ENCODE measurements at regions not wholly inside any gene's neighbourhood (a gene's known extent, or its start where the extent isn't known, plus 50 kb on each side); places are given as distances from the start of the nearest gene placed in this dataset.
"Not testable (repeated sequence)": the region's sequence is repeated elsewhere in the genome, so short reads cannot be mapped to it uniquely, and the experiment has no call there.

GRCh38 chr14:105765072-105765825, 238.9 kb downstream of the TMEM121 start:
- not testable (repeated sequence) for DNase-seq

- no peak for DNase-seq
Observed at GRCh38 chr14:105765893-105766614, 239.7 kb downstream of the TMEM121 start.

GRCh38 chr14:105767315-105767714, 240.9 kb downstream of the TMEM121 start:
- no peak for DNase-seq

DNA sequence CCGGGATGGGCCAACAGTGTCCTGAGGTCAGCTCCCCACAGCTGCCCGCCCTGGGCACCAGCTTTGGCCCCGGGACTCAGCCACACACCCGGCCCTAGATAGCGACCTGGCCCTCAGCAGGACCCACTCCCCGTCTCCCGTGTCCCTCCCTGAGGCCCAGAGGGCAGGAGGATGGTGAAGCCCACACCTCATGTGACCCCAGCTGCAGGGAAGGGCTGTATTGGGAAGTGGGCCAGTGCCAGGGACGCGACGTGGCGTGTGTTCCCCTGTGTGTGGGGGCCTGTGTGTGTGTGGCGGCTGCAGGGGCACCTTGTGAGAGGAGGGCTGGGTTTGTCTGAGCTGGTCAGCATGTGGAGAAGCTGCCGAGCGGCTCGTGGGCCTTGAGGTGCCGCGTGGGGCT, 241.7 kb downstream of the TMEM121 start:
- DNase-seq, result not testable (repeated sequence)

GRCh38 chr14:105769061-105769730, 242.8 kb downstream of the TMEM121 start:
- not testable (repeated sequence) for DNase-seq

GRCh38 chr14:105770619-105771216, 244.3 kb downstream of the TMEM121 start:
- not testable (repeated sequence) for DNase-seq

DNA sequence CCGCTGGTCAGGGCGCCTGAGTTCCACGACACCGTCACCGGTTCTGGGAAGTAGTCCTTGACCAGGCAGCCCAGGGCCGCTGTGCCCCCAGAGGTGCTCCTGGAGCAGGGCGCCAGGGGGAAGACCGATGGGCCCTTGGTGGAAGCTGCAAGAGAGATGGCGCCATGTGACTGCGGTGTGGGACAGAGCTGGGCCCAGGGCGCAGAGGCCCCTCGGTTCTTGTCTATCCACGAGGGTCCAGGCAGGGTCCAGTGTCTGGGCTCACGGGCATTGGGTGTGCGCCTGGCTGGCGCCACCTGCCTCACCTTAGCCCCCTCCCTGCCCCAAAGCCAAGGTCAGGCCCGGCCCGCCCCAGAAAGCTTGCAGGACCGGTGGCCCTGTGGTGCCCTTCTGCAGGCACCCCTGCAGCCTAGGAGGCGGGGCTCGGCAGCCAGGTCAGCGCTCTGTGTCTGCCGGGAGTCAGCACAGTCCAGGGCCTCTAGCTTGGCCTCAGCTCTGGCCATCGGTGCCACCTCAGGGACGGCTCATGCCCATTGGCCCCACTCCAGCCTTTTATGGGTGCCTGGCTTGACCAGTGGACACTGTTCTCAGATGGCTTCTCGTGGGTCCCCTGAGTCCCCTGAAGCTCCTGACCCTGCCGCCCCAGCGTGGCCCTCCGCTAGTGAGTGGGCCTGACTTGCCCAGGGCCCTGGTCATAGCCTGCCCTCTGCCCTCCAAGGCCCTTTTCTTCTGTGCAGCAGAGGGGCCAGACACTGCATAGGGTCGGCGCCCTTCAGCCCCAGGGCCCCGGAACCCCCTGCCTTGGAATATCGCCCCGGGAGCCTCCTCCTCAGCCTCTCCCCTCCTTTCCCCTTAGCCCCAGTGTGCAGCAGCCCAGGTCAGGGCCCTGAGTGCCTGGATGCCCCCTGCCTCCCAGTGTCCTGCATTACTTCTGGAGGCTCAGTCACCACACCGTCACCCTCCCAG, 245.2 kb downstream of the TMEM121 start:
- not testable (repeated sequence) for DNase-seq

DNA sequence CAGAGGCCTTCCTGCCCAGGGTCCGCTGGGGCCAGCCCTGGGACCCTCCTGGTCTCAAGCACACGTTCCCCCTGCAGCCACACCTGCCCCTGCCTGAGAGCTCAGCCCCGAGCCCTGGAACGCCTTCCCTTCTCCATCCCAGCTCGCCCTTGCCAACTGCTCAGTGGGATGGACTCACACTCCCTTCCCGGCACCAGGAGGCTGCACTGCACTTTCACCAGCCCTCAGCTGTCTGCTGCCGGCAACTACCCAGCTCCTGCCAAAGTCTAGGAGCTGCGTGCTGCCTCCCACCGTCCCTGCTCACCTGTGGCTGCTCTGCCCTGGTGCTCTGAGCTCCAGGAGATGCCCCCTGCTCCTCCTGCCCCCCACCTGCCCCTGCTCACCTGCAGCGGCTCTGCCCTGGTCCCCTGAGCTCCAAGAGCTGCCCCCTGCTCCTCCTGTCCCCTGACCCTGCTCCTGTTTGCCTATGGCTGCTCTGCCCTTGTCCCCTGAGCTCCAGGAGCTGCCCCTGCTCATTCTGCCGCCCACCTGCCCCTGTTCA, 246.4 kb downstream of the TMEM121 start:
- DNase-seq, result not testable (repeated sequence)

GRCh38 chr14:105773584-105773983, 247.2 kb downstream of the TMEM121 start:
- no peak for DNase-seq

DNA sequence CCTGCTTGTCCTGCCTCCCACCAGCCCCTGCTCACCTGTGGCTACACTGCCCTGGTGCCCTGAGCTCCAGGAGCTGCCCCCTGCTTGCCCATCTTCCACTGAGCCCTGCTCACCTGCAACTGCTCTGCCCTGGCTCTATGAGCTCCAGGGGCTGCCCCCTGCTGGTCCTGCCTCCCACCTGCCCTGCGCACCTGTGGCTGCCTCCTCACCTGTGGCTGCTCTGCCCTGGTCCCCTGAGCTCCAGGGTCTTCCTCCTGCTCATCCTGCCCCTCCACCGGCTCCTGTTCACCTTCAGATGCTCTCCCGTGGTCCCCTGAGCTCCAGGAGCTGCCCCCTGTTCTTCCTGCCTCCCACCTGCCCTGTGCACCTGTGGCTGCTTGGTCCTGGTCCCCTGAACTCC, 247.6 kb downstream of the TMEM121 start:
- DNase-seq, result no peak

- DNase-seq, result not testable (repeated sequence)
Observed at GRCh38 chr14:105774585-105775348, 248.4 kb downstream of the TMEM121 start.

- DNase-seq, result not testable (repeated sequence)
Observed at GRCh38 chr14:105775349-105775923, 249.1 kb downstream of the TMEM121 start.

GRCh38 chr14:105776112-105776511, 249.7 kb downstream of the TMEM121 start:
- not testable (repeated sequence) for DNase-seq

- DNase-seq, result no peak
Observed at GRCh38 chr14:105776924-105777323, 250.5 kb downstream of the TMEM121 start.

DNA sequence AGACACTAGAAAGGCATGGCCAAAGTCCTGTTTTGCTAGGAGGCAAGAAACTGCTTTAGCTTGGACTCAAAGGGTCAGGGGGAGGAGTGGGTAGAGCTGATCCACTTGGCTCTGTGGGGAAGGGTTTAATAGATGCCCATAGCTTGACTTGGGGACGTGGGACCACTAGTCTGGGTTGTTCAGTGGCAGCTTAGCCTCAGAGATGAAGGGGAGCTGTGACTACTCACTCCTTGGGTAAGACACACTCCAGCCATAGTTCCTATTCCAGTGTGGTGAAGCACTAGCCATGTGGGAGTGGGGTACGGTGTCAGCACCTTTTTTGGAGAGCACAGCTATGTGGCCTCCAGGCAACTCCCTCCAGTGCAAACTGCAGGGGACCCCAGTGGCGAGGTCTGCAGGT, 257.3 kb downstream of the TMEM121 start:
- no peak for DNase-seq

DNA sequence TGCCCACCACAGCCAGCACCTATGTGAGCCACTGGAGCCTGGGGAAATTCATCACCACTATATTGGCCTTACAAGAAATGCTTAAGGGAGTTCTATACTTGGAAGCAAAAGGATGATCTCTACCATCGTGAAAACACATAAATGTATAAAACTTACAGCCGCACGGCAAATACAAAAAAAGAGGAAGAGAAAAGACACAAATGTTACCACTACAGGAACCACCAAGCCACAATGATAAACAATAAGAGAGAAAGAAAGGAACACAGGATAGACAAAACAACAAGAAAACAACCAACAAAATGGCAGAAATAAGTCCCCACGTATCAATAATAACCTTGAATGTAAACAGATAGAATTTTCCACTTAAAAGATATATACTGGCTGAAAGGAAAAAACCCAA, 267.5 kb downstream of the TMEM121 start:
- DNase-seq, result no peak

DNA sequence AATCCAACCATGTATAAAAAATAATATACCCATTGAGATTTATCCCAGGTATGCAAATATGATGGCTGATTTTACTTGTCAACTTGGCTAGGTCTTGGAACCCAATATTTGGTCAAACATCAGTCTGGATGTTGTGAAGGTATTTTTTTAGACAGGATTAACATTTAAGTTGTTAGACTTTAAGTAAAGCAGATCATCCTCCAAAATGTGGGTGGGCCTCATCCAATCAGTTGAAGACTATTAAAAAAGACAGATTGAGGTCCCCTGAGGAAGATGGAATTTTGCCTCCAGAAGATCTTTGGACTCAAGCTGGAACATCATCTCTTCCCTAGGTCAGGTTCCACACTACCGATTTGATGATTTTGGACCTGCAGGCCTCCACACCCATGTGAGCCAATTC, 271.2 kb downstream of the TMEM121 start:
- no peak for DNase-seq

DNA sequence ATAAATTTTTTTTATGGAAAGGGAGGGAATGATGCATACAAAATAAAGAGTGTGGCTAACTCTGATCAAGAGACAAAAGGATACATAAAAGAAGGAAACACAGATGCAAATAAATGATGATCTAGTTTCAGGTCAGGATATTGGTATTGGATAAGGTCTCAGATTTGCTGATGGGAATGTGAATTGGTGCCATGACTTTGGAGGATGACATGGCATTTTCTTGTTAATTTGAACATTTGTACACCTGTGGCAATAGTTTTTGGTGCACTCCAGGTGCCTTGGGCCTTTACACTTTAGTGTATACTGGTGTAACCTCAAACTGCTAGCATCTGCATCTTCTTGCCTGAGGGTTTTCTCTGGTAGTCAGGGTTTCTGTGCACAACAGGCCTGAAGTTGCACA, 279.3 kb downstream of the TMEM121 start:
- no peak for DNase-seq

DNA sequence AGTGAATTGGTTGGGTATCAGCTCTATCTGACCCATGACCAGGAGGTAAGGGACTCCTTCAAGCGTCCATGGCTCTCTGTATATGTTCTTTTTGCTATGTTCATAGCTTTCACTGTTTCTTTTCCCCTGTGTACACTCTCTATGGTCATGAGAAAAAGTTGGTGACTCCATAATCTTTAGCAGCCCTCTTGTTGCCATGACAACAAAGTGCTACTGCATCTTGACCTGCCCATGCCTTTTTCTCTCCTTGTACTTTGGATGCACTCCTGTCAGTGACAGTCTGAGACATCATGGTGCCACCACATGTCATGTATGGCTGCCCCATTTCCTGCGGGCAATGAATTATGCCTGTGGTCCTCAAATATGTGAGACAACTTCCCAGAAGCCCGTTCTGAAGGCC, 280.2 kb downstream of the TMEM121 start:
- no peak for DNase-seq

DNA sequence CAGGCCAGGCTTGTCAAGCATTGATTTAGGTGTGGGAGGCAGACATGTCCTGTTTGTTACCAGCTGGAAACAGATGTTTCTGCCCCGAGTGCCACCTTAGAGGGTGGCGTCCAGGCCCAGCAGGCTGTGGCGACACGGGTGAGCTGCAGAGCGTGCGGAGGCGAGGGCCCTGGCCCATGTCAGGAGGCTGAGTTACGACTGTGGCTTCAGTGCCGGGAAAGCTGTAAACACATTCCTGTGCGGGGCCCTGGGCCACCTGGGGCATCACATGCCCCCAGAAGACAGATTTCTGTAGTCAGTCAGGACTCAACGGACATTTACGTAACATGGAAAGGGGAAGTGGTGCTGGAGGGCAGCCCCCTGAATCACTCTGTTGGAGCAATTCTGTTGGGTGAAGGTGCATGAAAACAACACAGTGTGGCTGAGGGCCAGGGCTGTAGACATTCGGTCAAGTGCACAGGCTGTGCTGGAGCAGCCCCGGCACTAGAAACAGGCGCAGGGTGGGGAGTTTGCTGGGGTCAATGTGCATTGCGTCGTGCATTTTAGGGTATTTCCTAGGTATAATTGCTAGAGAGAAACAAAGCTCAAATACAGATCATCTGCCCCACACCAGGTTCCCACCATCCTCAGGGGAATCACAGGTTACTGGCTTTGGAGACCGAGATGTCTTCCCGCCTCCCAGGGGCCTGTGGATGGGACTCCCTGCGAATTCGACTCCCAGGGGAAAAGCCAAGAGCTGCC, 291.8 kb downstream of the TMEM121 start:
- no peak for DNase-seq
